GM12865 (cell line): ENCODE measurements at regions not wholly inside any gene's neighbourhood (a gene's known extent, or its start where the extent isn't known, plus 50 kb on each side); places are given as distances from the start of the nearest gene placed in this dataset.

Experiments used
- DNase-seq: peaks from one replicate; pipeline ENCODE4 v3.0.0; 2010; ENCODE audit warnings: low read depth
- H3K4me3 ChIP-seq: 2 replicates; pipeline ENCODE4 v1.5.1; 2011; ENCODE audit warnings: mild to moderate bottlenecking, low read depth, low read length, control low read depth
- CTCF ChIP-seq: IDR thresholded peaks from 2 replicates; pipeline ENCODE4 v1.5.1; 2011; ENCODE audit warnings: low read length, control low read depth, low read depth, inconsistent platforms; ENCODE audit not compliant: insufficient read depth; ENCODE audit errors: missing control alignments

- DNase-seq = no peak
- no peak overlapping the region for H3K4me3 ChIP-seq
- TF ChIP-seq CTCF = no peak
Measured at GRCh38 chr3:181660337-181660736, 51.4 kb upstream of the SOX2 start.

- H3K4me3 ChIP-seq = no peak overlapping the region
- TF ChIP-seq CTCF = no peak
- DNase-seq = no peak
Measured at GRCh38 chr3:181637456-181637855, 74.3 kb upstream of the SOX2 start.

- DNase-seq = no peak
- TF ChIP-seq CTCF = no peak
- H3K4me3 ChIP-seq = no peak overlapping the region
Measured at GRCh38 chr3:181637056-181637455, 74.7 kb upstream of the SOX2 start.

DNA sequence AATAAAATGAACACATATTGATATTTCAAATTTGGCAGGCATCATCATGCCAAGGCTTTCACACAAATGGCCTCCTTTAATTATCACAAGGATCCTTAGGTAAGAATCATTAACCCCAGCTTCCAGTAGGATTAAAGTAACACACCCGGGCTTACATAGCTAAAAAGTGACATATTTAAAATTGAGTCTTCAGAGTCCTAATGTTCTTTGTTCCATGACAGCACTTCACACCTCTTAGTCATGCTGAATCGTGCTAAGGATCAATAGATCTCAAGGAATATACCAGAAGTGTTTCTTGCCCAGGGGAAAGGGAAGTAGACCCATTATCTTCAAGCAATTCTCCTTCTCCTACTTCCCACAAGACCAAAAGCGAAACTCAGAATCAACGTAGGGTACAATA lies 76.6 kb upstream of the SOX2 start:
- TF ChIP-seq CTCF = no peak
- H3K4me3 ChIP-seq = no peak overlapping the region
- DNase-seq = no peak

- DNase-seq = no peak
- no peak overlapping the region for H3K4me3 ChIP-seq
- no peak for TF ChIP-seq CTCF
Measured at GRCh38 chr3:181633556-181633955, 78.2 kb upstream of the SOX2 start.

DNA sequence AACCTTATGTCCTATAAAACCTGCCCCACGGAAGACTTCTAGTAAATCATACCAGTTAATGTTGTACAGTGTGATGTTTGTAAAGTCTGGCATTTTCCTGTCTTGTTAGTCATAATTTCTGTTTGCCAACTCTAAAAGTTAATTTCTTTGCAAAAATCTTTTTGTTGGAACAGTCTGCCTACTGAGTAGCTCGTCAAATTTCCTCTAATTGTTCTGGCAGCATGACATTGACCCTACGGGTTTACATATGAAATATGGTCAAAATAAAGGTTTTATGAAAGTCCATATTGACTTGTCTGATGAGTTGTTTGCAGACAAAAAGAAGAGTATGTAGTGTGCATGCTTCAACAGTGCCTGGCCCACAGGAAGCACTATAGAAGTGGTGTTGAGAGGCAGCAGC lies 79.8 kb upstream of the SOX2 start:
- no peak for TF ChIP-seq CTCF
- no peak for DNase-seq
- no peak overlapping the region for H3K4me3 ChIP-seq

DNA sequence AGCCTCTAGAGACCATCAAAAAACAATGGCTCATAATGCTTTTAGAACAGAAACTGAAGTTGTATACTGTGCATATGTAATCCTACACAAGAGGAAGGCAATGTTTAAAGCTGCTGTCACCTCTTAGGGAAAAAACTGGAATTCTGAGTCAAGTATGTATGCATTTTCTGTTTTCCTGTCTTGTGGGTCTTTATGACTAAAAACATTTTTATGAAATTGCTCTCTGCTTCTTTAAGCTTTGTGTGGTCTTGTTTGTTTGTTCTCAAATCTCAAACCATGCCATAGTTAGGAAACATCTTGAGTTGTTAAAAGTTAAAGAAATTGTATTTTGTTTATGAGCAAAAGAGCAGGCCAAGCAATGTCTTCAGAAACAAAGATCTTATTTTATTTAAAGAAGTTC lies 80.9 kb upstream of the SOX2 start:
- no peak for TF ChIP-seq CTCF
- DNase-seq = no peak
- H3K4me3 ChIP-seq = no peak overlapping the region
